Effector memory CD4-positive, alpha-beta T cell (primary cell): ENCODE measurements at regions not wholly inside any gene's neighbourhood (a gene's known extent, or its start where the extent isn't known, plus 50 kb on each side); places are given as distances from the start of the nearest gene placed in this dataset.

ENCODE experiments used
- DNase-seq, 3 donors: peaks; one replicate each; pipeline ENCODE4 v3.0.0-alpha.2; 2020
- H3K27ac ChIP-seq: 2 replicates; pipeline ENCODE4 v1.7.0; 2013; ENCODE audit warnings: mild to moderate bottlenecking, low read length, moderate library complexity; ENCODE audit not compliant: insufficient read depth, poor library complexity, severe bottlenecking
- H3K27me3 ChIP-seq: replicated peaks from 2 replicates; pipeline ENCODE4 v1.7.0; 2013; ENCODE audit warnings: mild to moderate bottlenecking, low read length; ENCODE audit not compliant: insufficient read depth, control insufficient read depth, poor library complexity, severe bottlenecking
- H3K36me3 ChIP-seq: 2 replicates; pipeline ENCODE4 v1.7.0; 2013; ENCODE audit warnings: mild to moderate bottlenecking, low read length, moderate library complexity; ENCODE audit not compliant: control insufficient read depth, insufficient read depth
- H3K4me1 ChIP-seq: 2 replicates; pipeline ENCODE4 v1.7.0; 2013; ENCODE audit warnings: low read length, mild to moderate bottlenecking; ENCODE audit not compliant: control insufficient read depth, insufficient read depth, poor library complexity, severe bottlenecking
- H3K4me3 ChIP-seq: 2 replicates; pipeline ENCODE4 v1.7.0; 2013; ENCODE audit warnings: low read length, low read depth, mild to moderate bottlenecking; ENCODE audit not compliant: insufficient read depth, poor library complexity, severe bottlenecking
- H3K9me3 ChIP-seq: 2 replicates; pipeline ENCODE4 v1.7.0; 2013; ENCODE audit warnings: mild to moderate bottlenecking, low read length, moderate library complexity; ENCODE audit not compliant: control insufficient read depth

- no peaks in the 10 kb centered on the region for H3K36me3 ChIP-seq
- DNase-seq, result no peak
- no peak overlapping the region for H3K4me3 ChIP-seq
- H3K27ac ChIP-seq, result no peak overlapping the region
- no peaks in the 10 kb centered on the region for H3K27me3 ChIP-seq
- no peaks in the 10 kb centered on the region for H3K9me3 ChIP-seq
- no peaks in the 10 kb centered on the region for H3K4me1 ChIP-seq
These were observed 56.3 kb upstream of the SFMBT2 start for GRCh38 chr10:7467031-7467667.

- no peaks in the 10 kb centered on the region for H3K36me3 ChIP-seq
- no peak for DNase-seq
- H3K27me3 ChIP-seq, result no peaks in the 10 kb centered on the region
- no peak overlapping the region for H3K4me3 ChIP-seq
- H3K27ac ChIP-seq, result no peak overlapping the region
- H3K4me1 ChIP-seq, result no peaks in the 10 kb centered on the region
- no peaks in the 10 kb centered on the region for H3K9me3 ChIP-seq
These were observed 53.9 kb upstream of the SFMBT2 start for GRCh38 chr10:7464691-7465090.
